Osteoblast (primary cell): ENCODE measurements at regions not wholly inside any gene's neighbourhood (a gene's known extent, or its start where the extent isn't known, plus 50 kb on each side); places are given as distances from the start of the nearest gene placed in this dataset.

Experiments used
- DNase-seq: peaks from one replicate; pipeline ENCODE4 v3.0.0; 2011; ENCODE audit warnings: low spot score, mixed read lengths; ENCODE audit not compliant: insufficient read length; ENCODE audit errors: missing footprints
- H2AFZ ChIP-seq: 2 replicates; pipeline ENCODE4 v1.6.0; 2011; ENCODE audit warnings: mild to moderate bottlenecking, low read length
- H3K27ac ChIP-seq: 2 replicates; pipeline ENCODE4 v1.5.1; 2011; ENCODE audit warnings: mild to moderate bottlenecking, low read depth, low read length, moderate library complexity
- H3K27me3 ChIP-seq: 2 replicates; pipeline ENCODE4 v1.6.0; 2012; ENCODE audit warnings: mild to moderate bottlenecking, control low read depth, inconsistent platforms, low read length, moderate library complexity; ENCODE audit not compliant: insufficient read depth
- H3K36me3 ChIP-seq: 2 replicates; pipeline ENCODE4 v1.5.1; 2011; ENCODE audit warnings: mild to moderate bottlenecking, low read length, control low read depth, moderate library complexity; ENCODE audit not compliant: insufficient read depth
- H3K4me1 ChIP-seq: 2 replicates; pipeline ENCODE4 v1.5.1; 2011; ENCODE audit warnings: mild to moderate bottlenecking, low read length, control low read depth, moderate library complexity; ENCODE audit not compliant: insufficient read depth
- H3K4me2 ChIP-seq: 2 replicates; pipeline ENCODE4 v1.6.0; 2011; ENCODE audit warnings: mild to moderate bottlenecking, low read length; ENCODE audit not compliant: insufficient read depth
- H3K4me3 ChIP-seq: fragments of 200-600 bp; sonication (generic); 3 replicates; pipeline ENCODE4 v1.5.1; 2012; ENCODE audit warnings: mild to moderate bottlenecking, low read length, inconsistent platforms; ENCODE audit not compliant: insufficient read depth
- H3K79me2 ChIP-seq: 2 replicates; pipeline ENCODE4 v1.6.0; 2012; ENCODE audit warnings: mild to moderate bottlenecking, low read length, control low read depth, inconsistent platforms; ENCODE audit not compliant: insufficient read depth
- H3K9me3 ChIP-seq: 2 replicates; pipeline ENCODE4 v1.5.1; 2011; ENCODE audit warnings: low read depth, low read length, control low read depth
- H4K20me1 ChIP-seq: 2 replicates; pipeline ENCODE4 v1.6.0; 2012; ENCODE audit warnings: mild to moderate bottlenecking, low read length, control low read depth; ENCODE audit not compliant: insufficient read depth
- CTCF ChIP-seq: IDR thresholded peaks from 2 replicates; pipeline ENCODE4 v1.5.1; 2011; ENCODE audit warnings: mild to moderate bottlenecking, low read depth, low read length, moderate library complexity; ENCODE audit errors: extremely low read depth

- H3K4me1 ChIP-seq, result no peaks in the 10 kb centered on the region
- H3K4me3 ChIP-seq, result no peak overlapping the region
- H2AFZ ChIP-seq, result no peak overlapping the region
- peak; percentile 7 for TF ChIP-seq CTCF
- H3K27me3 ChIP-seq, result no peaks in the 10 kb centered on the region
- H3K36me3 ChIP-seq, result no peaks in the 10 kb centered on the region
- H3K4me2 ChIP-seq, result no peak overlapping the region
- no peak overlapping the region for H3K27ac ChIP-seq
- no peak for DNase-seq
- H4K20me1 ChIP-seq, result no peaks in the 10 kb centered on the region
- H3K79me2 ChIP-seq, result no peaks in the 10 kb centered on the region
- H3K9me3 ChIP-seq, result no peaks in the 10 kb centered on the region
Measured at GRCh38 chr9:22986556-22986955, 539.9 kb downstream of the DMRTA1 start.

DNA sequence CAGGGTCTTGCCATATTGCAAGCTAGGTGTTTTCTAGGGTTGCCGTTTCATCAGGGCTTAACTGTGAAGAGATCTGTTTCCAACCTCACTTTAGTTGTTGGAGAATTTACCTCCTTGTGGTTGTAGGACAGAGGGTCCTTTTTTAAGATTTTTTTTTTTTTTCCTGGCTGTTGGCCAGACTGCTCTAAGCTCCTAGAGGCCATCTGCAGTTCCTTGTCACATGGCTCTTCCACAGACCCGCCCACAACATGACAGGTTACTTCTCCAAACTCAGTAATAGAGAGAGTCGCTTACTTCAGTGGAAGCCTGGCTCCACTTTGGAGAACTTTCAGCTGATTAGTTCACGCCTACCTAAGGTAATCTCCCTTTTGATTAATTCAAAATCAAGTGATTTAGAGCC, 543.7 kb downstream of the DMRTA1 start:
- Histone ChIP-seq H3K79me2 (no peaks in the 10 kb centered on the region), H3K27ac (no peak overlapping the region), H4K20me1 (no peaks in the 10 kb centered on the region), H3K4me2 (no peak overlapping the region), H3K36me3 (no peaks in the 10 kb centered on the region), H3K27me3 (no peaks in the 10 kb centered on the region), H2AFZ (no peak overlapping the region), H3K4me1 (no peaks in the 10 kb centered on the region), H3K4me3 (no peak overlapping the region), H3K9me3 (no peaks in the 10 kb centered on the region)
- no peak for TF ChIP-seq CTCF
- DNase-seq, result no peak

GRCh38 chr9:22992780-22993179, 546.2 kb downstream of the DMRTA1 start:
- H3K36me3 ChIP-seq, result no peaks in the 10 kb centered on the region
- no peak overlapping the region for H3K27ac ChIP-seq
- no peak overlapping the region for H2AFZ ChIP-seq
- H3K4me3 ChIP-seq, result no peak overlapping the region
- H3K27me3 ChIP-seq, result no peaks in the 10 kb centered on the region
- no peak for DNase-seq
- H3K79me2 ChIP-seq, result no peaks in the 10 kb centered on the region
- TF ChIP-seq CTCF, result no peak
- peaks cover 3% of the 10 kb centered on the region for H3K9me3 ChIP-seq
- H4K20me1 ChIP-seq, result no peaks in the 10 kb centered on the region
- no peaks in the 10 kb centered on the region for H3K4me1 ChIP-seq
- no peak overlapping the region for H3K4me2 ChIP-seq

- Histone ChIP-seq H3K79me2 (no peaks in the 10 kb centered on the region), H3K4me2 (no peak overlapping the region), H3K4me3 (no peak overlapping the region), H3K27me3 (no peaks in the 10 kb centered on the region), H3K36me3 (no peaks in the 10 kb centered on the region), H3K27ac (no peak overlapping the region), H3K9me3 (peaks cover 7% of the 10 kb centered on the region), H3K4me1 (no peaks in the 10 kb centered on the region), H2AFZ (no peak overlapping the region), H4K20me1 (no peaks in the 10 kb centered on the region)
- no peak for DNase-seq
- no peak for TF ChIP-seq CTCF
Measured at GRCh38 chr9:22997923-22998322, 551.3 kb downstream of the DMRTA1 start.
